ENCODE measurements at regions not wholly inside any gene's neighbourhood (a gene's known extent, or its start where the extent isn't known, plus 50 kb on each side); places are given as distances from the start of the nearest gene placed in this dataset.

DNA sequence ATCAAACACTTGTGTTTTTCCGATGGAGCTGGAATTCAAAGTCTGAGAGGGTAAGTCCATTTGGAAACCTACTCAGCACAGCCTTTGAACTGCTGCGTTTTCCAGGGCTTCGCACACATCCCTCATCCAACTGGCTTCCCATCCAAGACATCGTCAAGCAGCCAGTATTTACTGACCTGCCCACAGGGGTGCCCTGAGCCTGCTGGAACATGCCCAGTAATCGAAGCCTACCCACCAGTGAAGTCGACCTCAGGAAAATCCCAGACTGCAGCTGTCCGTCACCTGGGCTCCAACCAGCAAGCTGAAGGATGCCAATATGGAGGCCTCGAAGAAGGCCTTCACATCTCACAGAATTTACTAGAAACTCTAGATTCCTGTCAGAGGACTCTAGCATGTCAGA, 261.6 kb downstream of the PLPP3 start:
- no peak overlapping the region for H3K4me3 ChIP-seq
- intact Hi-C loops (cut with DNase I) = no loop called here
- 50 to 74% (median 72%) methylated on average over 8 of the region's 8 CpGs for WGBS, 3 donors
- DNase-seq = no peak
- TF ChIP-seq POLR2A (IDR thresholded peaks at IDR 0.05) = no peak
- TF ChIP-seq, protein P1, sequence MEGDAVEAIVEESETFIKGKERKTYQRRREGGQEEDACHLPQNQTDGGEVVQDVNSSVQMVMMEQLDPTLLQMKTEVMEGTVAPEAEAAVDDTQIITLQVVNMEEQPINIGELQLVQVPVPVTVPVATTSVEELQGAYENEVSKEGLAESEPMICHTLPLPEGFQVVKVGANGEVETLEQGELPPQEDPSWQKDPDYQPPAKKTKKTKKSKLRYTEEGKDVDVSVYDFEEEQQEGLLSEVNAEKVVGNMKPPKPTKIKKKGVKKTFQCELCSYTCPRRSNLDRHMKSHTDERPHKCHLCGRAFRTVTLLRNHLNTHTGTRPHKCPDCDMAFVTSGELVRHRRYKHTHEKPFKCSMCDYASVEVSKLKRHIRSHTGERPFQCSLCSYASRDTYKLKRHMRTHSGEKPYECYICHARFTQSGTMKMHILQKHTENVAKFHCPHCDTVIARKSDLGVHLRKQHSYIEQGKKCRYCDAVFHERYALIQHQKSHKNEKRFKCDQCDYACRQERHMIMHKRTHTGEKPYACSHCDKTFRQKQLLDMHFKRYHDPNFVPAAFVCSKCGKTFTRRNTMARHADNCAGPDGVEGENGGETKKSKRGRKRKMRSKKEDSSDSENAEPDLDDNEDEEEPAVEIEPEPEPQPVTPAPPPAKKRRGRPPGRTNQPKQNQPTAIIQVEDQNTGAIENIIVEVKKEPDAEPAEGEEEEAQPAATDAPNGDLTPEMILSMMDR (IDR thresholded peaks at IDR 0.05) = no peak
- no peak for TF ChIP-seq EP300 (IDR thresholded peaks at IDR 0.05)
- H3K9me3 ChIP-seq = no peaks in the 10 kb centered on the region
- H3K4me1 ChIP-seq (ENCODE audit: insufficient read depth) = no peaks in the 10 kb centered on the region
- H3K27ac ChIP-seq = no peak overlapping the region
- no peaks in the 10 kb centered on the region for H3K36me3 ChIP-seq
- no peaks in the 10 kb centered on the region for H3K27me3 ChIP-seq

DNA sequence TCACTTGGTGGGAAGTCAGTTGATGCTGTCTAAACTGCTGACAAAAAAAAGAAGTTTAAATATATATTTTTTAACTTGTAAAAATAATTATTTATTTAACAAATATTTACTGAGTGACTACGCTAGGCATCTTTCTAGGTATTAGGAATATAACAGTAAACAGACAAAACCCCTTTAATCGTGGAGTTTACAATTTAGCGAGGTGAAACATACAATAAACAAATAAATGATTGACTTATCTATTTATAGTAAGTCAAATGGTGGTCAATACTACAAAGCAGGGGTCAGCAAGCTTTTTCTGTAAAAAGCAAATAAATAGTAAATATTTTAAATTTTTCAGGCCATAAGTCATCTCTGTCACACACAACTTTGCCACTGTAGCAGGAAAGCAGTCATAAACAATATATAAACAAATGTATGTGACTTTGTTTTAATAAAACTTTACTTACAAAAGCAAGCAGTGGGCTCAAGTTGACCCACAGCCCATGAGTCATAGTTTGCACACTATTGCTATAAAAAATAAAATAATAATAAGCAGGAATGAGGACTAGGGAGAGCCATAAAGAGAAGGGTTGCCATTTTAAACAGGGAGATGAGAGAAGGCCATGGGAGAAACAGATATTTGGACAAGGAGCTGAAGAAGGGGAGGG, 263.9 kb downstream of the PLPP3 start:
- TF ChIP-seq, protein P1 (IDR thresholded peaks at IDR 0.05) = no peak
- no peak for TF ChIP-seq EP300 (IDR thresholded peaks at IDR 0.05)
- TF ChIP-seq POLR2A (IDR thresholded peaks at IDR 0.05) = no peak
- Histone ChIP-seq H3K4me3 (no peak overlapping the region), H3K9me3 (no peaks in the 10 kb centered on the region), H3K4me1 (ENCODE audit: insufficient read depth) (no peaks in the 10 kb centered on the region), H3K27me3 (no peaks in the 10 kb centered on the region), H3K27ac (no peak overlapping the region), H3K36me3 (no peaks in the 10 kb centered on the region)
- WGBS, 3 donors = 81 to 98% (median 97%) methylated on average over 3 of the region's 3 CpGs
- intact Hi-C loops (cut with DNase I) = no loop called here
- no peak for DNase-seq

DNA sequence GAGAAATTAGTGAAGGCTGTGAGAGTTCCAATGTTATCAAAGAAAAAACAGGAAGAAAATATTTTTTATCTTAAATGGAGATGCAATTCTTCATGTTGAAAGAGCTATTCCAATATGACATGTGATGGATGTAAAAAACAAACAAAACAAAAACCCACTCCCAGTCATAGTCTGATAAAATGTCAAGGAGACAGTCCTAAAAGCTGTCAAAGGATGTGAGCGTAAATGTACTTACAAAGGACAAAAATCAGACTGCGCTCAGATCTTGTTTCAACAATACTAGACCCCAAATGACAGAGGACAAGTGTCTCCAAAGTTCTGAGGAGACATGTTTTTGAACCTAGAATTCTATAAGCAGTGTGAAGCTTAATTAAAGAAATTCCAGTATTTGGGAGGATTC, 265.8 kb downstream of the PLPP3 start:
- TF ChIP-seq EP300 (IDR thresholded peaks at IDR 0.05) (no peak), POLR2A (IDR thresholded peaks at IDR 0.05) (no peak)
- TF ChIP-seq, protein P1 (IDR thresholded peaks at IDR 0.05) = no peak
- 98 to 100% (median 99%) methylated on average over 2 of the region's 2 CpGs for whole genome bisulfite sequencing, 3 donors

DNA sequence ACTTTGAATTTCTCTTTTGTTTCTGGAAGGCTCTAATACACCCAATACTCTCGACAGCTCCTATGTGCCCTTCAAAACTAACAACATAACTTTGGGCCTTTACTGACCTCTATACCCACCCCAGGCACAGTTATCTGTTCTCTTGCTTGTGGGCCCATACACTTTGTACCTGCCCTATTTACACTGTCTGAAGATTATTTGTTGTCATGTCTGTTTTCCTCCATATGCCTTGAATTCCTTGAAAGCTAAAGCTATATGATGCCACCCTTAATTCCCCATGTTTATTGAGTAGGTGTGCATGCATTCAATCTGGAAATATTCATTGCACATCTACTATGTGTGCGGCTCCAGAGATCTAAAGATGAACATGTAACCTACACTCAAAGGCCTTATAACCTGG, 267.6 kb downstream of the PLPP3 start:
- Histone ChIP-seq H3K9me3 (no peaks in the 10 kb centered on the region), H3K4me3 (no peak overlapping the region), H3K36me3 (no peaks in the 10 kb centered on the region), H3K27ac (no peak overlapping the region), H3K4me1 (ENCODE audit: insufficient read depth) (no peaks in the 10 kb centered on the region), H3K27me3 (no peaks in the 10 kb centered on the region)
- no peak for DNase-seq
- TF ChIP-seq POLR2A (IDR thresholded peaks at IDR 0.05) (no peak), EP300 (IDR thresholded peaks at IDR 0.05) (no peak)
- TF ChIP-seq, protein P1 (IDR thresholded peaks at IDR 0.05) = no peak
- intact Hi-C loops (cut with DNase I) = no loop called here
- 50 to 76% (median 73%) methylated on average over 2 of the region's 2 CpGs for WGBS, 3 donors

More for the DNA sequence above, 265.8 kb downstream of the PLPP3 start:
- Histone ChIP-seq H3K36me3 (no peaks in the 10 kb centered on the region), H3K4me3 (no peak overlapping the region), H3K27me3 (no peaks in the 10 kb centered on the region), H3K4me1 (ENCODE audit: insufficient read depth) (no peaks in the 10 kb centered on the region), H3K9me3 (no peaks in the 10 kb centered on the region), H3K27ac (no peak overlapping the region)
- no peak for DNase-seq
- intact Hi-C loops (cut with DNase I) = no loop called here

Measured in ovary (tissue), 7 donors.